ENCODE measurements at regions not wholly inside any gene's neighbourhood (a gene's known extent, or its start where the extent isn't known, plus 50 kb on each side); places are given as distances from the start of the nearest gene placed in this dataset.

DNA sequence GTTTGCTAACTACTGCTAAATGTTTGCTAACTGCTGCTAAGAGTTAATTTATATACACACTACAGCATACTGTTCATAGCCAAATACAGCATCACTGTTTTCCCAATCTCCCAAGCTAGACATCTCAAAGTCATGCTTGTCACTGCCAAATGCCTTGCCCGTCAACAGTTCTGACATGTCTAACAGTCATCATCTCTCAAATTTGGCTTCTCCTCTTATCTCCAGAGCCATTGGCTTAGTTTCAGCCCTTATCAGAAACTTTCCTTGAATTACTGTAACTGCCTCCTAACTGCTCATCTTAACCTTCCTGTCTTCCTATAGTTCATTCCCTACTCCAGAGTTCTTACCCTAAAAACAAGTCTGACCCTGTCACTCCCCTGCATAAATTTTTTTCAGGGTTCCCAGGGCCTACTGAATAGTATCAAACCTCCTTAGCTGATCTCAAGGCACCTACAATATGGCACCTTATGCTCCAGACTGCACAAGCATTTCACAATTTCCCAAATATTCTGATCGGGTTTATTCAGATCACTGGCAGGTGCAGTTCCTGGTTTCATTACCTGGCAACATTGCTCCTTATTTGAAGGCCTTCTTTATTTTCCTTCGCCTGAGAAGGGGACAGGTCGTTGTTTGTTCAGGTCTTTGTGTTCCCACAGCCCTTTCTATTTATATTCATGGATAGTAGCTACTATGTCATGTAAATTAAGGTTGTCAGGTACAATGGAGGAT is 55.9 kb upstream of the ANKRD55 start:
- DNase-seq, result no peak

- no peak for DNase-seq
Measured at GRCh38 chr5:56286015-56286884, 53.1 kb upstream of the ANKRD55 start.

DNA sequence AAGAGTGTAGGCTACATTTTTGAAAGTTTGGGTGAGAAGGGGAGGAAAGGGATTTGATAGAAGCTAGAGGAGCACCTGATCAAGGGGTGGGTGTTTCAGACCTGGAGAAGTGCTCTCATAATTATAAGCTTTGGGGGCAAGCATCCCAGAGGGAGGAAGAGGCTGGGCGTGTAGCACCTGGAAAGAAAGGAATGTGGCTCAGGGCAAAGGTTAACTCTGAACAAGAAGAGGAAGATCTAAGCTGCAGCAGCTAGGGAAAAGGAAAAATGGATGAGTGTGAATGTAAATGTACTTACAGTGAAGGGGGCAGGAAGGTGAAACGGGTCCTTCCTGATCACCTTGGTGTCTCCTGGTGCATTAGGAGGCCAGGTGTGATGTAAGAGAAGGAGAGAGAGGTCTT is 49.8 kb upstream of the ANKRD55 start:
- DNase-seq, result no peak
